Esophagus muscularis mucosa (tissue), 3 donors: ENCODE measurements at regions not wholly inside any gene's neighbourhood (a gene's known extent, or its start where the extent isn't known, plus 50 kb on each side); places are given as distances from the start of the nearest gene placed in this dataset.

Source experiments
- CTCF ChIP-seq, 3 experiments: fragments of 200-600 bp in 2 of 3; fragments of 450-650 bp in 1 of 3; sonication (generic) in 2 of 3; IDR thresholded peaks; one replicate each; pipeline ENCODE4 v1.5.1; 2017 to 2019; ENCODE audit warnings: antibody characterized with exemption in 3 of 3, mild to moderate bottlenecking in 2 of 3, moderate library complexity in 1 of 3
- POLR2A ChIP-seq: fragments of 450-650 bp; IDR thresholded peaks from one replicate; pipeline ENCODE4 v1.6.1; 2017; ENCODE audit warnings: antibody characterized with exemption, moderate library complexity, mild to moderate bottlenecking, low read depth

- TF ChIP-seq CTCF (IDR thresholded peaks at IDR 0.05), result no peak
- TF ChIP-seq POLR2A, result no peak
These were observed 1531.1 kb upstream of the LRRTM3 start for GRCh38 chr10:65394502-65395297.
